Left ventricle myocardium inferior (tissue), 1 donor: ENCODE measurements at regions not wholly inside any gene's neighbourhood (a gene's known extent, or its start where the extent isn't known, plus 50 kb on each side); places are given as distances from the start of the nearest gene placed in this dataset.
"Not testable (repeated sequence)": the region's sequence is repeated elsewhere in the genome, so short reads cannot be mapped to it uniquely, and the experiment has no call there.

Experiments
- DNase-seq: peaks from one replicate; pipeline ENCODE4 v3.0.0-alpha.2; 2020
- H3K27ac ChIP-seq: fragments of 200-600 bp; replicated peaks from 2 replicates; pipeline ENCODE4 v1.8.0; 2021
- H3K27me3 ChIP-seq: fragments of 200-600 bp; 2 replicates; pipeline ENCODE4 v1.8.0; 2021; ENCODE audit warnings: low read depth
- H3K36me3 ChIP-seq: fragments of 200-600 bp; 2 replicates; pipeline ENCODE4 v1.8.0; 2021
- H3K4me1 ChIP-seq: fragments of 200-600 bp; 2 replicates; pipeline ENCODE4 v1.8.0; 2021
- H3K4me3 ChIP-seq: fragments of 200-600 bp; 2 replicates; pipeline ENCODE4 v1.8.0; 2021; ENCODE audit warnings: mild to moderate bottlenecking, moderate library complexity
- H3K9me3 ChIP-seq: fragments of 200-600 bp; replicated peaks from 2 replicates; pipeline ENCODE4 v1.8.0; 2021
- CTCF ChIP-seq: fragments of 200-600 bp; IDR thresholded peaks from 2 replicates; pipeline ENCODE4 v1.8.0; 2021; ENCODE audit warnings: antibody characterized with exemption, mild to moderate bottlenecking, borderline replicate concordance
- intact Hi-C: fragments of 100-400 bp; cut with micrococcal nuclease; formaldehyde crosslinking; loops from one replicate; pipeline ENCODE4 v1.11.0; 2022
- donor health status: DM: no; HTN: yes; CAD: no; lungs with severe emphysema.

GRCh38 chr13:50284540-50284939, 269.3 kb downstream of the KCNRG start:
- H3K27me3 ChIP-seq: no peaks in the 10 kb centered on the region
- H3K4me1 ChIP-seq: no peaks in the 10 kb centered on the region
- H3K27ac ChIP-seq: no peak overlapping the region
- no peak for TF ChIP-seq CTCF
- no peak overlapping the region for H3K4me3 ChIP-seq
- intact Hi-C loops: no loop called here
- no peaks in the 10 kb centered on the region for H3K36me3 ChIP-seq
- peaks cover 12% of the 10 kb centered on the region for H3K9me3 ChIP-seq
- no peak for DNase-seq

GRCh38 chr13:50285283-50285682, 270.0 kb downstream of the KCNRG start:
- intact Hi-C loops: no loop called here
- Histone ChIP-seq H3K4me3 (no peak overlapping the region), H3K27me3 (no peaks in the 10 kb centered on the region), H3K27ac (no peak overlapping the region), H3K36me3 (no peaks in the 10 kb centered on the region), H3K4me1 (no peaks in the 10 kb centered on the region), H3K9me3 (peaks cover 12% of the 10 kb centered on the region)
- no peak for DNase-seq
- TF ChIP-seq CTCF: no peak

GRCh38 chr13:50286324-50286723, 271.1 kb downstream of the KCNRG start:
- H3K4me1 ChIP-seq: no peaks in the 10 kb centered on the region
- no peak for DNase-seq
- H3K27me3 ChIP-seq: no peaks in the 10 kb centered on the region
- H3K27ac ChIP-seq: no peak overlapping the region
- no peak for TF ChIP-seq CTCF
- H3K36me3 ChIP-seq: no peaks in the 10 kb centered on the region
- intact Hi-C loops: no loop called here
- peaks cover 12% of the 10 kb centered on the region for H3K9me3 ChIP-seq
- no peak overlapping the region for H3K4me3 ChIP-seq

- intact Hi-C loops: no loop called here
- Histone ChIP-seq H3K36me3 (no peaks in the 10 kb centered on the region), H3K27ac (no peak overlapping the region), H3K27me3 (no peaks in the 10 kb centered on the region), H3K4me3 (no peak overlapping the region), H3K4me1 (no peaks in the 10 kb centered on the region), H3K9me3 (peaks cover 7% of the 10 kb centered on the region)
- no peak for TF ChIP-seq CTCF
- no peak for DNase-seq
These were observed 274.9 kb downstream of the KCNRG start for GRCh38 chr13:50290186-50290585.

- no peak overlapping the region for H3K4me3 ChIP-seq
- intact Hi-C loops: no loop called here
- peaks cover 9% of the 10 kb centered on the region for H3K9me3 ChIP-seq
- H3K27me3 ChIP-seq: no peaks in the 10 kb centered on the region
- H3K4me1 ChIP-seq: no peaks in the 10 kb centered on the region
- H3K36me3 ChIP-seq: no peaks in the 10 kb centered on the region
- TF ChIP-seq CTCF: no peak
- no peak for DNase-seq
- H3K27ac ChIP-seq: no peak overlapping the region
These were observed 276.4 kb downstream of the KCNRG start for GRCh38 chr13:50291611-50292010.

GRCh38 chr13:50292081-50292480, 276.8 kb downstream of the KCNRG start:
- intact Hi-C loops: no loop called here

GRCh38 chr13:50294425-50294824, 279.2 kb downstream of the KCNRG start:
- intact Hi-C loops, DNase-seq: not testable (repeated sequence)

More at GRCh38 chr13:50292081-50292480, 276.8 kb downstream of the KCNRG start:
- no peak for DNase-seq
- Histone ChIP-seq H3K4me3 (no peak overlapping the region), H3K27me3 (no peaks in the 10 kb centered on the region), H3K9me3 (peaks cover 9% of the 10 kb centered on the region), H3K27ac (no peak overlapping the region), H3K36me3 (no peaks in the 10 kb centered on the region), H3K4me1 (no peaks in the 10 kb centered on the region)
- TF ChIP-seq CTCF: no peak

More at GRCh38 chr13:50294425-50294824, 279.2 kb downstream of the KCNRG start:
- H3K9me3 ChIP-seq, H3K4me3 ChIP-seq, H3K27me3 ChIP-seq, H3K4me1 ChIP-seq, H3K27ac ChIP-seq, H3K36me3 ChIP-seq: not testable (repeated sequence)
